OCI-LY7 (cell line): ENCODE measurements at regions not wholly inside any gene's neighbourhood (a gene's known extent, or its start where the extent isn't known, plus 50 kb on each side); places are given as distances from the start of the nearest gene placed in this dataset.

ENCODE experiments used
- EZH2phosphoT487 ChIP-seq: fragments of 200-600 bp; sonication (generic); IDR thresholded peaks from 2 replicates; pipeline ENCODE4 v1.6.1; 2018; ENCODE audit warnings: low read depth, borderline replicate concordance, mild to moderate bottlenecking, mixed run types, antibody characterized with exemption, low read length, moderate library complexity, mixed read lengths
- TF ChIP-seq, protein P1 (sequence below): fragments of 200-600 bp; sonication (generic); conservative IDR thresholded peaks from 2 replicates; pipeline ENCODE4 v1.5.1; 2014; ENCODE audit warnings: mild to moderate bottlenecking, antibody characterized with exemption, low read length, moderate library complexity, mixed read lengths

DNA sequence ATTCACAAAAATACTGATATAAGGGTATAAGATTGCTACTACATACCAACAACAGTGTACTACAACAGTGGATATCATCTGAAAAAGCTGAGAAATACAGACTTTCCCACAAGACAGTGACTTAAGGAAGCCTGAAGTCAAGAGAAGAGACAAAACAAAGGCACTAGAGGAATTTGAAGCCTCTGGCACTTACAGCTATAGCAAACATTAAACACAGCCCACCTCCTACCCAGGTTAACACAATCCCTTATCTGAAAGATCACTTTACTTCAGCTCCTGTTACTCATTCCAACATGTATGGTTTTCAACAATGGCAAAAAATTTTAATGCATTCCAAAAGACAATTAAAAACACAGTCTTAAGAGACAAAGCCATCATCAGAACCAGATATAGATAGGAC lies 388.5 kb downstream of the JRKL start:
- TF ChIP-seq, protein P1, sequence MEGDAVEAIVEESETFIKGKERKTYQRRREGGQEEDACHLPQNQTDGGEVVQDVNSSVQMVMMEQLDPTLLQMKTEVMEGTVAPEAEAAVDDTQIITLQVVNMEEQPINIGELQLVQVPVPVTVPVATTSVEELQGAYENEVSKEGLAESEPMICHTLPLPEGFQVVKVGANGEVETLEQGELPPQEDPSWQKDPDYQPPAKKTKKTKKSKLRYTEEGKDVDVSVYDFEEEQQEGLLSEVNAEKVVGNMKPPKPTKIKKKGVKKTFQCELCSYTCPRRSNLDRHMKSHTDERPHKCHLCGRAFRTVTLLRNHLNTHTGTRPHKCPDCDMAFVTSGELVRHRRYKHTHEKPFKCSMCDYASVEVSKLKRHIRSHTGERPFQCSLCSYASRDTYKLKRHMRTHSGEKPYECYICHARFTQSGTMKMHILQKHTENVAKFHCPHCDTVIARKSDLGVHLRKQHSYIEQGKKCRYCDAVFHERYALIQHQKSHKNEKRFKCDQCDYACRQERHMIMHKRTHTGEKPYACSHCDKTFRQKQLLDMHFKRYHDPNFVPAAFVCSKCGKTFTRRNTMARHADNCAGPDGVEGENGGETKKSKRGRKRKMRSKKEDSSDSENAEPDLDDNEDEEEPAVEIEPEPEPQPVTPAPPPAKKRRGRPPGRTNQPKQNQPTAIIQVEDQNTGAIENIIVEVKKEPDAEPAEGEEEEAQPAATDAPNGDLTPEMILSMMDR = no peak
- no peak for TF ChIP-seq EZH2phosphoT487
